HCT116 (cell line): ENCODE measurements at regions not wholly inside any gene's neighbourhood (a gene's known extent, or its start where the extent isn't known, plus 50 kb on each side); places are given as distances from the start of the nearest gene placed in this dataset.

Source experiments
- CEBPB ChIP-seq: IDR thresholded peaks from 2 replicates; pipeline ENCODE4 v1.6.1; 2012; ENCODE audit warnings: low read depth
- CTCF ChIP-seq, 3 experiments: fragments of 200-600 bp in 1 of 3; sonication (generic) in 1 of 3; IDR thresholded peaks in 2 of 3; conservative IDR thresholded peaks in 1 of 3; 2 replicates each; pipeline ENCODE4 v1.5.1; 2012 to 2017; ENCODE audit warnings: low read depth in 2 of 3, low read length in 2 of 3, antibody characterized with exemption in 1 of 3, borderline replicate concordance in 1 of 3, control low read depth in 1 of 3, mild to moderate bottlenecking in 1 of 3, mixed read lengths in 1 of 3, mixed run types in 1 of 3, moderate library complexity in 1 of 3; ENCODE audit not compliant: insufficient read depth in 1 of 3
- JUND ChIP-seq: IDR thresholded peaks from 2 replicates; pipeline ENCODE4 v1.6.1; 2012
- POLR2A ChIP-seq: IDR thresholded peaks from 2 replicates; pipeline ENCODE4 v1.7.0; 2011; ENCODE audit warnings: borderline replicate concordance; ENCODE audit not compliant: insufficient read depth, insufficient read length; ENCODE audit errors: extremely low read depth
- YY1 ChIP-seq: IDR thresholded peaks from 2 replicates; pipeline ENCODE4 v1.6.1; 2011; ENCODE audit warnings: low read length, low read depth, moderate library complexity, mild to moderate bottlenecking; ENCODE audit not compliant: insufficient replicate concordance; ENCODE audit errors: extremely low read depth
- ZBTB33 ChIP-seq: IDR thresholded peaks from 2 replicates; pipeline ENCODE4 v1.6.1; 2011; ENCODE audit warnings: mild to moderate bottlenecking, low read length, moderate library complexity; ENCODE audit not compliant: insufficient replicate concordance; ENCODE audit errors: extremely low read depth
- ZNF274 ChIP-seq: fragments of 200-500 bp; sonication (Bioruptor generic); IDR thresholded peaks from 2 replicates; pipeline ENCODE4 v1.6.1; 2014; ENCODE audit warnings: mild to moderate bottlenecking, low read depth, low read length, inconsistent platforms

- TF ChIP-seq YY1 (no peak), CTCF (IDR thresholded peaks at IDR 0.05 in 2 of 3, conservative IDR thresholded peaks at IDR 0.05 in 1 of 3; ENCODE audit: borderline replicate concordance in 1 of 3, insufficient read depth in 1 of 3, low read depth in 2 of 3, low read length in 2 of 3) (no peak), CEBPB (no peak), ZNF274 (no peak), POLR2A (no peak), ZBTB33 (no peak), JUND (no peak)
Observed at GRCh38 chrX:66098162-66098561, 58.3 kb upstream of the VSIG4 start.
